ENCODE measurements at regions not wholly inside any gene's neighbourhood (a gene's known extent, or its start where the extent isn't known, plus 50 kb on each side); places are given as distances from the start of the nearest gene placed in this dataset.
"Not testable (repeated sequence)": the region's sequence is repeated elsewhere in the genome, so short reads cannot be mapped to it uniquely, and the experiment has no call there.

DNA sequence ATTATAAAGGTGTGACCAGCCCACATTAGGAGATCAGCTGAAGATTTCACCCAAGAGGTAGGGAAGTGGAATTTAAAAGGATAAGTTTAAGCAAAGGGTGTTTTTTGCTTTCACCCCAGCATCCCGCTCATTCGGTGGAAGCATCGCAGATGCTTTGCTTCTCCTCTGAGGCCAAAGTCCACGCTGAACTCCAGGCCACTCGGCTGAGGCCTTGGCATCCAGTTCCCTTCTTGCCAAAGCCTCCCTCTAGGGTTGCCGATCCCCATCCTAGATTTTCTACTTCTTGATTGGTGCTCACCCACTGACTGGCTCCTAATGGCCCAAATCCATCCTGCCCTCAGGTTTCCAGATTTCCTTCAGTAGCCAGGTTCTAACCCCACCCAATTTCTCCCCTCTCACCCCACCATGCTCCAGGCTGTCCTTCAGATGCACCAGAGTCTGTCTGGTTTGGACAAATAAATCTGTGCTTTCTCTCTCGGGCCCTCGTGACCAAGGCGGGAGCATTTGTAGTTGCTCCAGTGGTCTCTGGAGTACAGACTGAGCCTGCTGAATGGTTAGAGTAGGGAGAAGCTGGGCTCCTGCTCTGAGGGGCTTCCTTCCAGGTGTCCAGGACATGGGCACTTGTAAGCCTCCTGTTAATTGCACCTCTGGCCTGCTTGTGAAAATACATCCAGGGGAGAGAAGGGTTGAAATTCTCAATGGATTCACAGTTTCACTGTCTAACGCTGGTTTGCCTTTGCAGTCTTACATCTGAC is 193.2 kb downstream of the C1orf94 start:
- no peak for DNase-seq (ENCODE audit: low read depth)

DNA sequence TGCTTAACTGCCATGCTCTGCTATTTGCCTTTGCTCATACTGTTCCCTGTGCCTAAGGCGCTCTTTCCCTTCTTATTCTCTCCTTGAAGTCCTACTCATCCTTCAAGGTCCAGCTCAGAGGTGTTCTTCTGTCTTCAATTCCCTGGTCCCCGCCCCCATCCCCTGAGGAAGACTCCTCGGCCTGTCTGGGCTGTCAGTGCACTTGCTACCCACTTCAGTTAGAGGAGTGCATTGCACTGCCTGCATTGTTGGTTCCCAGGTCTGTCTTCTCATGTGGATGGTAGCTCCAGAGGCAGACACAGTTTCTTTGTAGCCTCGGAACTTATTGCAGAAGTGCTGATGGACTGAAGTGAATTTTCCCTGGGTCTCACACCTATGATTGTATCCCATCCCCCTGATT is 194.0 kb downstream of the C1orf94 start:
- DNase-seq (ENCODE audit: low read depth): no peak

- not testable (repeated sequence) for DNase-seq (ENCODE audit: low read depth)
Measured at GRCh38 chr1:34371179-34371578, 194.5 kb downstream of the C1orf94 start.

- DNase-seq (ENCODE audit: low read depth): no peak
Measured at GRCh38 chr1:34371829-34372532, 195.3 kb downstream of the C1orf94 start.

- DNase-seq (ENCODE audit: low read depth): no peak
Measured at GRCh38 chr1:34372891-34373290, 196.2 kb downstream of the C1orf94 start.

GRCh38 chr1:34373912-34374311 is 197.2 kb downstream of the C1orf94 start:
- no peak for DNase-seq (ENCODE audit: low read depth)

DNA sequence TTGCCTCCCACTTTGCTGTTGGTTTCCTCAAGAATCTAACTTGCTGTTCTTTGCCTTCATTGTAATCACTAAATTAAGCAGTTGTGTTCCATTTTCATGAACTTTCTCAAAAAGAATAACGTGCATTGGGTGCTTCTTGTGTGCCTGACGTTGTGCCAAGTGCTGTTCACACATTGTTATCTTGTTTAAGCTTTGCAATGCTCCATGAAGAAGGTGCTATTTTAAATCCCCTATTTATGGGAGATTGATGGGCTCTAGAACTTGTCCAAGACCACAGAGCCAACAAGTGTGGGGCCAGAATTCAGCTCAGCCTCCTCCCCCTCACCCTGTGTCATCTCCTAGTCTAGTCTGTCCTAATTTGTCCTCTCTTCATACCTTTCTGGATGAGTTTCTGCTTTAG is 199.8 kb downstream of the C1orf94 start:
- no peak for DNase-seq (ENCODE audit: low read depth)

DNA sequence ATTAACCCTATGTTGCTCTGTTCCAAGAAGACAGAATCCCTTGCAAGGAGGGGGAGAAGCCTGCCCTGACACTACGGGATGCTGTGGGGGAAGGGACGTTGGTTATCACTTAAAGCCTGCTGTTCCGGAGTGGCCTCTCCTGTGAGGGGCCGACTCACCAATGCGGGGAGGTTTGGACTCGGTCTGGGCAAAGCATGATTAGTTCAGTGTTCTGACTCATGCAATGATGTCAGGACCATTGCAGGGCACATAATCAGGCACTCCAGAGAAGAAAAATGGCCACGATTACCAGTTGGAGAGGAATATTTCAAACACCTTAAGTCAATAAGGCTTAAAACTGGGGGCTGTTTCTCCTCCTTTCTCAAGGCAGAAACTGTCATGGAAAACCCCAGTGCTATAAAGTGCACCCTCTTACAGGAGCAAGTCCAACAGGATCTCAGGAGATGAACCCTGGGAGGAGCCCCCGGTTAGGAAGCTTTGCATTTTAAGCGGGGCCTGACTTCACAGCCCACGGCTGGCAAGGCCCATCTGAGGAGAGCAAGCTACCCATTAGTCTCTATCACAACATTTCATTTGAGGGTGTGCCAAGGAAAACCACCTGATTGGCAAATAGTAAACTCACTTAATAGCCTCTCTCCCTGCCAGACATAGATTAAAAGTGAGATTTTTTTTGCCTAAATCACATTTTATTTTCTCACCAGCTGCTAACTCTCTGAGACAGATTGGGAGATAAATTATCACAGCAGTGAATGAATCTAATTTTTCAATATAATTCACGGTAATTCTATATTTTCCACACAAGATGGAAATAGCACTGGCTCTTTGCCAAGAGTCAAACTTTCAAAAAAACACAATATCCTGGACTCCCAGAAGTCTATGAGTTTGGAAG is 202.5 kb downstream of the C1orf94 start:
- DNase-seq (ENCODE audit: low read depth): no peak

- no peak for DNase-seq (ENCODE audit: low read depth)
Measured at GRCh38 chr1:34379911-34380310, 203.2 kb downstream of the C1orf94 start.

- DNase-seq (ENCODE audit: low read depth): no peak
Measured at GRCh38 chr1:34380526-34381124, 203.9 kb downstream of the C1orf94 start.

- no peak for DNase-seq (ENCODE audit: low read depth)
Measured at GRCh38 chr1:34389974-34390373, 213.3 kb downstream of the C1orf94 start.

GRCh38 chr1:34396042-34396441 is 219.3 kb downstream of the C1orf94 start:
- DNase-seq (ENCODE audit: low read depth): no peak

DNA sequence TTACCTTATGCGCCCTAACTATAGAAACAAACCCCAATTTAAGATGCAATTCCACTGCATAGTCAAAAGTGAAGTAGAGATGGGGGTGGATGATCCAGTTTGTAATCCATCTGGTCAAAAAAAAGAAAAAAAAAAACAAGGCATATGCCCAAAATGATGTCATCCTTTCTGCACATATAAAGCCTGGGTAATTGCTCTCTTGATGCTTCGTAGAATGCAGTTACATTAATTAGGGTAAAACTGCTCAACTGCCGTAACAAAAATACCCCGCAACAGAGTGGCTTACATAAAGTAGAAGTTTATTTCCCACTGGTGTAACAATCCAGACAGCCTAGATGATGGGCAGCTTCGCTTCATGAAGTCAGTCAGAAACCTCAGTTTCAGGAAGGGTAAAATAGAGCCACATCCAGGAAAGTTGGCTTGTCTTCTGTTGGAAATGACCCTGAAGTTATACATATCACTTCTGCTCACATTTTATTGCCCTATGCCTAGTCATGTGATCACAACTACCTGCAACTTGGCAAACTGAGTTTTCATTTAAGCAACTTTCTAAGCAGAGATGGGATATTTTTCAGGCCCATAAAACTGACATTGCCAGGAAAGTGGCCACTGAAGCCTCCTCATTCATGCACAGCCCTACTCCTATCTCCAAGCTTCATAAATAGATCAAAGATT is 221.7 kb downstream of the C1orf94 start:
- no peak for DNase-seq (ENCODE audit: low read depth)

DNA sequence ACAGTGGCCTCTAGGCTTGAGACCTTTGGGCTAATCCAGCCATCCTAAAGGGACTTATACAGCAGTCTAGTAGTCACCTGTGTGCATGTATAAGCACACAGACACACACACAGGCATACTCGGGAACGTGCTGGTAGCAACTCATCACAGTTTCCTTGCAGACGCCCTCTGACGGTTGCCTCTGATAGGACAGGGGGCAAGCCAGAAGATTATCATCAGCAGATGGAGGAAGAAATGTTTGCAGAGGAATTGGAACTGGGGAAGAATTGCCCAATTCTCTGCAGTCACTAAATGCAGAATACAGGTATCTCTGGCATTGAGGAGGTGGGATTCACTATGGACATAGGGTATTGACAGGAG is 222.2 kb downstream of the C1orf94 start:
- no peak for DNase-seq (ENCODE audit: low read depth)

GRCh38 chr1:34400675-34401074 is 224.0 kb downstream of the C1orf94 start:
- no peak for DNase-seq (ENCODE audit: low read depth)

DNA sequence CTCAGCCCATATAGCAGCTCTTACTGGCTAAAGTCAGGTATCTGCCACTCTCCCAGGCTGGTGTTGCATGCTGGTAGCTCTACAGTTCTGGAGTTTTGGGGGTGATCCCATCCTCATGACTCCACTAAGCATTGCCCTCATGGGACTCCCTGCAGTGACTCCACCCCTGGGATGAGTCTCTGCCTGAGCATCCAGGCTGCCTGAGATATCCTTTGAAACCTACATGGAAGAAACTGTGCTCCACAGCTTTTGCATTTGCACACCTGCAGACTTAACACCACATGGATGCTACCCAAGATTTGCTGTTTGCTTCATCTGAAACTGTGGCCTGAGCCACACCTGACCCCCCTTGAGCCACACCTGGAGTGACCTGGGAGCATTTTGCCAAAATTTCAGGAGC is 226.4 kb downstream of the C1orf94 start:
- no peak for DNase-seq (ENCODE audit: low read depth)

- DNase-seq (ENCODE audit: low read depth): no peak
Measured at GRCh38 chr1:34404804-34405203, 228.1 kb downstream of the C1orf94 start.

GRCh38 chr1:34405266-34405959 is 228.7 kb downstream of the C1orf94 start:
- DNase-seq (ENCODE audit: low read depth): no peak

GRCh38 chr1:34406377-34406776 is 229.7 kb downstream of the C1orf94 start:
- no peak for DNase-seq (ENCODE audit: low read depth)

- DNase-seq (ENCODE audit: low read depth): no peak
Measured at GRCh38 chr1:34406833-34407539, 230.3 kb downstream of the C1orf94 start.

DNA sequence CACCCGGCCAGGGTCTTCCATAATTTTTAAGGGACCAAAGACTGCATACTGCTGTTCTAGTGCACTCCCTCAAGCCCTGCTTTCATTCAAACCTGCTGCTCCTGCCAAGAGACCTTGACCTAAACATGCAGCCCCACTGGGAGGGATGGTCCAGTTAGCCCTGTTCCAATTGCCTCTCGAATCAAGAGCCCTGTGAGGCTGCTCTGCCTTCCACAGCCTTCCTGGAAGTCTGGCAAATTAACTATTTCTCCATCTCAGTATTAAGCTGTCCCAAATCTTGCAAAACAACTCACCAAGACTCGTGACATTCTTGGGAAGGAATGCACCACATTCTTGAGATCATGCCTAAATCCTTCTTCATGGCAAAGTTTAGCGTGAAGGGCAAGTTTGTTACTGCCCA is 231.3 kb downstream of the C1orf94 start:
- no peak for DNase-seq (ENCODE audit: low read depth)

All from activated gamma-delta T cell treated with anti-CD3 and anti-CD28 coated beads, Interleukin-2, amount 50 U/mL, for 16 hours (primary cell).